SHP77 treated with DMSO at 0.1 percent for 48 hours (cell line): ENCODE measurements at regions not wholly inside any gene's neighbourhood (a gene's known extent, or its start where the extent isn't known, plus 50 kb on each side); places are given as distances from the start of the nearest gene placed in this dataset.
"Not testable (repeated sequence)": the region's sequence is repeated elsewhere in the genome, so short reads cannot be mapped to it uniquely, and the experiment has no call there.

Experiments
- DNase-seq: peaks from one replicate; lab custom pipeline; 2025; lab: John Stamatoyannopoulos, UW

DNA sequence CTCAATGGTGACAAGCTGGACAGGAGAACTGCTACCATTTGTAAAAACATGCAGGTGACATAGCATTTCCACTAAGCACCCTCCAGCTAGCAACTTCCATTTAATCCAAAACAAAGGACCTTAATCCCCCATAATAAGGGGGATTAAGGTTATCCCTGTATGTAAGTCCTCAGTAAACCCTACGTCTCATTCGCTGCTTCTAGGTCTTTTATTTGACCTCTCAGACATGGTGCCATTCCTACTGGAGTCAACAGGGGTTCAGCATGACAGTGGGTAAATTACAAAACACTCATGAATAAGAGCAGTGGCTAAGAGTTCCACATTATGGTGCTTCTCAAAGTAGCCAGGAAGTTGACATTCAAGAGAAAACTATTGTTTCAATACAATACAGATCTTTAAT lies 121.8 kb upstream of the CAV2 start:
- no peak for DNase-seq

DNA sequence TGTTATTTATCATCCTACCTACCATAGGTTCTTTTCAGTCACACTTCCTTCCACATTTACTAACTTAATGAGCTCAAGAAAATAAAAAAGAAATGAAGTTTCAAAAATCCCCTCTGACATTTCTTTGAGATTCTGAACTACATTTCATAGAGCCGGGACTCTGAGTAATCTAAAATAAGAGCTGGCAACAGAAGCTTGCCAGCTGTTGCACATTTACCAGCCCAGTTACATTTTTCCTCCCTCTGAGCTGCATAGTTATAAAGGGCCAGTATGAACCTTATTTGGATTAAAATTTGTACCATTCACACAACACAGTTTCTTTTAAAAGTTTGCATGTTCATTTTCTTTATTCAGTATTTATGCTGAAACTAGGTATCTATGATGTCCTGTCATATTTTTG lies 119.5 kb upstream of the CAV2 start:
- DNase-seq: no peak

DNA sequence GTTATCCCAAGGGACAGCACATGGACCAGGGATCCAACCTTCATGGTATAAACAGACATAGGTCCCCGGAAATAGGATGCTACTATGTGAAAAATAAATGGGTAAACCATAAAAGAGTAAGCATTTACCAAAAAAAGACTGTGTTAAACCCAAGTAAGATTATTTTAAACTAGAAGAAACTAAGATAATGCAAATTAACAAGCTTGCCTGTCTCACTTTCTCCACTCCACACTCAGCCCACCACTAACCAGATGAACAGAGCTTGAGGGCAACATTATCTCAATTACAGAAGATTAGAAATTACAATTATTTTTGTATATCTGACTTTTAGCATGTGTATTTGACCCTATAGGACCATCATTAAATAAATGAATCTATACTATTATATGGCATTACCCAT lies 117.2 kb upstream of the CAV2 start:
- no peak for DNase-seq

DNA sequence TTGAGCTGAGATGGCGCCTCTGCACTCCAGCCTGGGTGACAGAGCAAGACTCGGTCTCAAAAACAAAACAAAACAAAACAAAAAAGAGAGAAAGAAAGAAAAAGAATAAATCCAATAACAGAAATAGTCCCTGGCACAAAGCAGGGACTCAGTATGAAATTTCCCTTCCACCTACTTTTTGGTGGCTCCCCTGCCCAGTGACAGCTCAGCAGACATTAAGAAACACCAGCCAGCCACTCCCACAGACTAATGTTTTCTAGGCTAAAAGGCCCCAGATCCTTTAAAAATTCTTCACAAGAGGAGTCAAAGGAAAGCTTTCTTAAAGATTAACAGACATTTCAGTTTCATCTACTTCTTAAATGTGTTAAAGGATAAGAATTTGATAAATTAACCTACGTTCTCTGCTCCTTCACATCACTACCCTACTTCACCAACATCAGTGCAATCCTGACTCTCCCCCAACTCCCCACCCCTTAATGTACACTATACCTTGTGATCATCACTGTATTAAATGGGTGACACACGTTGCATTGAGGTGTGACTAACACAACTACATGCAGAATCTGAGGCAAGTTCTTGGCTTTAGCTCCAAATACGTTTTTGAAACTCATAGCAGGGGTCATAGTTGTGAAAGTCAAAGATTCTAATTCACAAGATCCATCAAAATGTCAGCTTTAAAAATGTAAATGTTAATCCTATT lies 114.5 kb upstream of the CAV2 start:
- DNase-seq: no peak

DNA sequence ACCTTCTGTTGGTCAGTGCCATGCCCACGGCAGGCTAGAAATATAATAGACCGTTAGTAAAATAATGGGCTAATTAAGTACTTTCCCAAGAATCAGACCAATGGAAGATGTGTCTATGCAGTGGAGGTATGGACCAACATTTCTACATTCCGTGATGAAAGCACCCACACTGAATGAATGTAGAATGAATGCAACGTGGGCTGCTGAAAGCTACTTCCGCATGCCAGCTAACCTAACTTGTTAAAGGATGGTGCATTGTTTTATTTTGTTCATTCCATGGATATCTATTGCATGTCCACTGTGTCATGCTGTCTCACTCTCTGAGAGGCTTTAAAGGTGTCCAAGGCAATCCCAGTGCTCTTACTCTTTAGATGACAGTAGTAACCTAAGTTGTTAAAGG lies 112.9 kb upstream of the CAV2 start:
- DNase-seq: no peak

DNA sequence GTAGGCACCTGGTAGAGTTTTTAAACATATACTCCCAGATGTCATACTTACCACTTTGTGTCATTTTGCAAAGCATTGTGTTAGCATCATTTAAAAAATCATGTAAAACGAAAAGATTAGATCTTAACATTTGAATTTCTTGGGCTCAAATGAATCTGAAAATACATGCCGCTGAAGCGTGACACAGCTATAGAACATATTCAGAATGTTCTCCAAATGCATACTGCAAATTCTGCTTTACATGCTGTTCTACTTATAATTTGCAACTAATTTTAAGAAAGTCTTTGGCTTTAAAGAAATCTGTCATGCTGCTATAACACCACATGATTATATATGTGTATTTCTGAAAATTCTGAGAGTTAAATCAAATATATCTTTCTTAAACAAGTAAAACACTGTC lies 109.2 kb upstream of the CAV2 start:
- no peak for DNase-seq

DNA sequence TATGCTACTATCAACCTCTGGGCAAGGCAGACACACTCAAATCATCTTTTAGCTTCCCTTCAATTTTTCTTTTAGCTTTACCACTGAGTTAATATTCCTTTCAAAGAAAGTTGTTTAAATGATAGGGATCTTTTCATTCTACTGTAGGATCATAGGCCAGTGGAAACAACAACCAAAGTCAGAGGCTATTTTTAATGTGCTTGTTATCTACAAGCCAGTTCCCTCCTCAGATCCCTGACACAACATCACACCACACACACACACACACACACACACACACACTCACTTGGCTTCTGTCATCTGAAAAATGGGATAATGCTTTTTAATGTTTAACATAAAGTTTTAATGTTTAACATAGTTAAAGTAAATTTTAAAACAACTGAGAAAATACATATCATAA lies 106.7 kb upstream of the CAV2 start:
- no peak for DNase-seq

DNA sequence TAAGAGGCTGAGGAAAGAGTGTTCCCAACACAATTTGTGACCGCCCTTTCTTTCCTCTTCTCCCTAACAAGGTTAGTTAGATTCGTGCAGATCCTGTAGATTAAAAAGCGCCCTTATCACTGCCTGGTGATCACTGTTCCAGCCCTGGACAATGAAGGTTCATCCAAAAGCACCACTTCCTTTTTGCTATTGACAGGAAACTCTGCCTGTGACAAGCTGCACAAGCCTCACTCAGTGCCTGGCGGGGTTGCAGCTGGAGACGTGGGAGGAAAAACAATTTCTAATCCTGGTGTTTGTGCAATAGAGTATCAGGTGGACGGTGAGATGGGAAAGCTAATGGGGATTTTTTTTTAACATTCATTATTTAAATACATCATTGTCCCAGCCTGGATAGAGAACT lies 105.9 kb upstream of the CAV2 start:
- no peak for DNase-seq

DNA sequence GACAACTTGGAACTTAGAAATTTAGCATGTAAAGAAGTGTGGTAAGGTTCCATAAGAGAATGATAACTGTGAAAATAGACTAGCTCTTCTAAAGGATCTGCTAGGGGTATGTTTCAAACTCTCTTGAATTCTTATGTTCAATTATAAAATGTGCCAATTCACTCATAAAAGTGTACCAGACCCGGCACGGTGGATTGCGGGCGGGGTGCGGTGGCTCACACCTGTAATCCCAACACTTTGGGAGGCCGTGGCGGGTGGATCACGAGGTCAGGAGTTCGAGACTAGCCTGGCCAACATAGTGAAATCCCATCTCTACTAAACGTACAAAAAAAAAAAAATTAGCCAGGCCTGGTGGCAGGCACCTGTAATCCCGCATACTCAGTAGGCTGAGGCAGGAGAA lies 105.4 kb upstream of the CAV2 start:
- DNase-seq: no peak

DNA sequence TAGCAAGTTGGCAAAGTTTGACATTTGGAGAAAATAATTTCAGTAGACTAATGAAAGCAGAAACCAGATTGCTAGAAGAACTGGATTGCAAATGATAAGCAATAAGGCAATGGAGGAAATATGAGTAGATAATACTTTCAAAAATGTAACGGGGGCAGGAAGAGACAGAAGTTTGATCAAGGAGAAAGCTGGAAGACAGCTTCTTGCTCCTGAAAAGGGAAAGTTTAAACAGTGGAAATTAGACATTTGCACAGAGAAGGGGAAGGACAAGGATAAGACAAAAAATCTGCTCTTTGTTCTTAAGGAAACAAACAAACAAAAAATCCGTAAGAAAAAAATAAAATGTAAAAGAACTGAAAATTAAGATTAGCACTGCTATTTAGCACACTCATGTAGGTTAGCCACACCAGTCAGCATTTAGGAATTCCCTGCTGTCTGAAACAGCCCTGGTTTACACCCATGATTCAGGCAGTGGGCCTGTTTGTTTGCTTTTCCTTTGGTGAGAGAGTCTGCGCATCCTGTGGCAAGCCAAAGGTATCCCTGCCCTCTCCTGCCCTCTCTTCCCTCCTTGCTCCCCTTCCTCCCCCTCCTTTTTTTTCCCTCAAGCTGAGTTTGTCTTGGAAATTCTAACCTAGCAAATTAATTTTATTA lies 104.3 kb upstream of the CAV2 start:
- no peak for DNase-seq

DNA sequence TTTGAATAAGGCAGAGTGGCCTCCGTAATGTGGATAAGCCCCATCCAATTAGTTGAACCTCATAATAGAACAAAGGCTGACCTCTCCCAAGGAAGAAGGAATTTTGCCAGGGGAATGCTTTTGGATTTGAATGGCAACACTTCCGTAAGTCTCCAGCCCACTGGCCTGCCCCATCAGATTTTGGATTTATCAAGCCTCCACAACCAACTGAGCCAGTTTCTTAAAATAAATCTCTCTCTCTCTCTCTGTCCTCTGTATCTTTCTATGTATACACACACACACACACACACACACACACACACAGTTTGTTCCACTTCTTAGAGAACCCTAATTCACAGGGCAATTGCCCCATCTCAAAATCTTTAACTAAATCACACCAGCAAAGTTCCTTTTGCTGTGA lies 100.9 kb upstream of the CAV2 start:
- DNase-seq: no peak

DNA sequence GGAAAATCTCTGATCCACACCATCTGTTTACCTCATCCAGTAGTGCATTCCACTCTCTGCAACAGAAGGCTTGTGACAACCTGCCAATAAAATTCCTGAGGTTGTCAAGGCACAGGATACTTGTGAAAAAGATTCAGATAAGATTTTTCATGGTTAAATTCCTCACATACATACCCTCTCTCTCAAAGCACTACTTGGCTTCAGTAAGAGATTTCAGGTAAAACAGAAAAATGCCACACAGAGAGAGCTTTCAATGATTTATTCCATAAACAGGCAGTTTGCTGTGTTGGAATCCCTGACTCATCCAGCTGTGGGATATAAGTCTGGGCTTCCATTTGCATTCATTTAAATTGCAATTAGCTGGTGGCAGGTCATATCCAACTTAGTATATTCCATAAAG lies 99.7 kb upstream of the CAV2 start:
- DNase-seq: no peak

DNA sequence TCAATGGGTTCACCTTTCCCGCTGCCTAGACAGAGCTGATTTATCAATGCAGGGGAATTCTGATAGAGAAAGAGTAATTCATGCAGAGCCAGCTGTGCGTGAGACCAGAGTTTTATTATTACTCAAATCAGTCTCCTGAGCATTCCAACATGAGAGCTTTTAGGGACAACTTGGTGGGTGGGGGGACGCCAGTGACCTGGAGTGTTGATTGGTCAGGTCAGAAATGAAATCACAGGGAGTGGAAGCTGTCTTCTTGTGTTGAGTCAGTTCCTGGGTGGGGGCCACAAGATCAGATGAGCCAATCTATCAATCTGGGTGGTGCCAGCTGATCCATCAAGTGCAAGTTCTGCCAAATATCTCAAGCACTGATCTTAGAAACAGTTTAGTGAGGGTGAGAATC lies 99.0 kb upstream of the CAV2 start:
- DNase-seq: no peak

DNA sequence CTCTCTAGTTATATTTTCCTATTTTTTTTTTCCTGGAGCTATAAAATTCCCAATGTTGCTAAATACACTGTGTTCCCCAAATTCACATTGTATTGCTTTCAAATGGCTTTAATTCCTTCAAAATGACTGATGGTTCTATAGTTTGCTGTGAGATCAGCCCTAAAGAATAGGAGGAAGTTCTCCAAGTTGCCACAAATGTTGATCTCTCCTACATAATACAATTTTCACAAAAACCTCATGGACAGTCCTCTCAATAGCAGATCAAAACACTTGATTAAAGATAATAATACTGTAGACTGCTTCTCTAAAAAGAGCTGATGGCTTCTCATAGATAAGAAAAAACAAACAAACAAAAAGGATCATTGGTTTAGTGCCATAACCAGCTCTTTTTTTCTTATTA lies 97.8 kb upstream of the CAV2 start:
- no peak for DNase-seq

DNA sequence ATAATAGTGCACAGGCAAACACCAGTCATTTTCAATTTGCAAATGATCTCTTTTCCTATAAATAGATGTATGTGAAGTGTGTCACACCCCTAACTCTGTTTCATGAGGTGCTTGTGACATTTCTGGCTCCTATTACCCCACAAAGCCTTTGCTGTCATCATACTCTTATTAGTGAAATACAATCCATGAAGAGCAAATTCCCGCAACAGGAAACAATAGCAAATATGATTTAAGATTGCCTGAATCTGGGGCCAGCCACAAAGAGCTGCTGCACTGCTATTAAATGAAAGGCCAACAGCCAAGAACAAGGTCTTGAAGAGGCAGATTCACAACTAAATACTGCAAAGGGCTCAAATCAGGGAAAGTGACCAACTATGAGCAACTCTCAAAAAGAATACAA lies 96.3 kb upstream of the CAV2 start:
- DNase-seq: no peak

DNA sequence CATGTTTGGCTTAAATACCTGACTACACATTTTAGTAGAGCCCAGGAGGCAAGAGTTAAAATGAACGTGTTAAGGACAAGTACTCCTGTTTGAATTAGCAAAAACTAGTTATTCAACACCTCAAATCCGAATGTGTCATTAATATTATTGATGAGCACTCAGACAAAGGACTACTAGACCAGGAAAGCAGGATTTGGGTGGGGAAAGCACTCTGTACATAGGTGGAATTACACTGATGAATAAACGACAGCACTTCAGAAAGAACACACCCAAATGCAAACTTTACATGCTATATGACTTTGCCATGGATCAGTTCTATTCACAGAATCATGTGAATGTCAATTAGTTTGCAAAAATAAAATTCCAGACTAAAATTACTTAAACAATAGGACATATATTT lies 95.1 kb upstream of the CAV2 start:
- no peak for DNase-seq

DNA sequence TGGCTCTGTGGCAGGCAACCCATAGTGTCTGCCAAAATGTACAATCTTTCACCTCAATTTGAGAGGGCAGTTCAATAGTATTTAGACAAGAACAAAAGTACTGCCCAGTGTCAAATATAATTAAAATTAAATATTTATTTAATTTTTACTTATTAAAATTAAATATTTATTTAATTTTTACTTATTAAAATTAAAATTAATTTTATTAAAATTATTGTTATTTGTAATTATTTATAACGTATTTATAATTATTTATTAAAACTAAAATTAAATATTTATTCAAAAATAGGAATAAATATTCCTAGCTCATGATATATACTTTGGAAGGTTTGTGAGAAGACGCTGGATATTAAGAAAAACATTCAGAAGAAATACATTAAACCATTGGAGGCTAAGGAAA lies 93.7 kb upstream of the CAV2 start:
- DNase-seq: no peak

DNA sequence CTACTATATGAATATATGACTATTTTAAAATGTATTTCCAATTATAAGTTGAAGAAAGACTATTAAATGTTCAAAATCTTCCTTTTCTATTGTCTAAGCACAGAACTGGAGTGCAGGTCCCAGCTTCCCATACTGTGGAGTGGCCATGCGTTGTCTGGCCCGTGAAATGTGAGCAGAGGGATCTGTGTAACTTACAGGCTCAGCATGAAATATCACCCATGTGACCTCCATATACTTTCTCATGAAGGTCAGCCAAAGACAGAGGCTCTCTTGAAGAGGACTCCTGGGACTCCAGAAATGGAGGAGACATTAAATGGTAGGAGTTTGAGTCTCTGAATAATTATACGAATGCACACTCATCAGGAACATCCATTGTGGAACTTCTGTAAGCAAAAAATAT lies 92.4 kb upstream of the CAV2 start:
- DNase-seq: no peak

DNA sequence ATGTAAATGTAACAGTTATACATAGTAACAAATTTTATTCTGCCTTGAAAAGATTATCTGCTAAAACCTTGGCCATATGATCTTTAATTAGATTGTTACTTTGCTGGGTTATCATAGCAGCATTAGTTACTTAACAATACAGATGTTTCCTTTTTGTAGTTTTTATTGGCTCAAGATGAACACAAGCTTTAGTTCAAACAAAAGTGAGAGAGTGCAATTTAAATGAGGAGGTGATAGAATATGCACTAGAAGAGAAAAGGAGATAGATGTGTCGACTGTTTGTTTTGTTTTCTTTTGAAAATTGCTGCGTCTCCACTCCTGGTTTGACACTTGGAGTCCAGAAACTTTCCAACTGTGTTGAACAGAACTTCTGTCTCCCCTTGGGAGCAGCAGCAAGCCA lies 91.4 kb upstream of the CAV2 start:
- DNase-seq: no peak

DNA sequence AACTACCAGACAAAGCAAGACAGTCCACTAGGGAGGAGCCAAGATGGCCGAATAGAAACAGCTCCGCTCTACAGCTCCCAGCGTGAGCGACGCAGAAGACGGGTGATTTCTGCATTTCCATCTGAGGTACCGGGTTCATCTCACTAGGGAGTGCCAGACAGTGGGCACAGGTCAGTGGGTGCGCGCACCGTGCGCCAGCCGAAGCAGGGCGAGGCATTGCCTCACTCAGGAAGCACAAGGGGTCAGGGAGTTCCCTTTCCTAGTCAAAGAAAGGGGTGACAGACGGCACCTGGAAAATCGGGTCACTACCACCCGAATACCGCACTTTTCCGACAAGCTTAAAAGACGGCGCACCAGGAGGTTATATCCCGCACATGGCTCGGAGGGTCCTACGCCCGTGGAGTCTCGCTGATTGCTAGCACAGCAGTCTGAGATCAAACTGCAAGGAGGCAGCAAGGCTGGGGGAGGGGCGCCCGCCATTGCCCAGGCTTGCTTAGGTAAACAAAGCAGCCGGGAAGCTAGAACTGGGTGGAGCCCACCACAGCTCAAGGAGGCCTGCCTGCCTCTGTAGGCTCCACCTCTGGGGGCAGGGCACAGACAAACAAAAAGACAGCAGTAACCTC lies 90.6 kb upstream of the CAV2 start:
- DNase-seq: not testable (repeated sequence)

DNA sequence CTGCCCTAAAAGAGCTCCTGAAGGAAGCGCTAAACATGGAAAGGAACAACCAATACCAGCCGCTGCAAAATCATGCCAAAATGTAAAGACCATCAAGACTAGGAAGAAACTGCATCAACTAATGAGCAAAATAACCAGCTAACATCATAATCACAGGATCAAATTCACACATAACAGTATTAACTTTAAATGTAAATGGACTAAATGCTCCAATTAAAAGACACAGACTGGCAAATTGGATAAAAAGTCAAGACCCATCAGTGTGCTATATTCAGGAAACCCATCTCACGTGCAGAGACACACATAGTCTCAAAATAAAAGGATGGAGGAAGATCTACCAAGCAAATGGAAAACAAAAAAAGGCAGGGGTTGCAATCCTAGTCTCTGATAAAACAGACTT lies 88.8 kb upstream of the CAV2 start:
- not testable (repeated sequence) for DNase-seq

DNA sequence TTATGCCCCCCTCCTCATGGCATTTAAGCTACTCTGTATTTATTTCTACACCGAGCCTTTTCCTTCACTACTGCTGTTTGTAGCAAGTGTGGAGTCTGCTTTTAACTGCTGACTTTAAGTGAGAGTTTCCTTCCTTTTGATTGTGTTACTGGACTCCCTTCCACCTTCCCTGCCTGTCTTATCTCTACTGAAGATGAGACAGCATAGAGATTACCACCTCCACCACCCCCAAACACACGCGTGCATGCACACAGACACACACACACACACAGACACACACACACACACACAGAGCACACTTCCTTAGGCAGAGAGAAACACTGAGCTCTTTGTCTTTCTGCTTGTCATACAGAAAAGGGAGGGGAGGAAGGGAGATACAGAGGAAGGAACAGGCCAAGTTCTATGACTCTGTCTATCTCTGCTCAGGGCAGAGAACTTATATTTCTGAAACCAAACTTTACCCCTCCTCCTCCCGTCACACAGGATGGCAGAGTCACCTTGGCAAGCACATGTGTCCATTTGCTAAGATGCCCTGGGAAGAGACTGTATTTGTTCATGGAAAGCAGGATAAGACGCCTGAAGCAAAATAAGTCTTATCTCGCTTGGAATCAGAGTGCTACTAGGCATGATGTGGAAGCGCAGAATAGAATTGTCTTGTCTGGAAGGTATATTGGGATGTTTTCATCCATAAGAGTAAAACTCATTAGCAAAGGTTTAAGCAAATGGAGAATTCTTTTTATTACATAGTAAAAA lies 81.8 kb upstream of the CAV2 start:
- DNase-seq: no peak

DNA sequence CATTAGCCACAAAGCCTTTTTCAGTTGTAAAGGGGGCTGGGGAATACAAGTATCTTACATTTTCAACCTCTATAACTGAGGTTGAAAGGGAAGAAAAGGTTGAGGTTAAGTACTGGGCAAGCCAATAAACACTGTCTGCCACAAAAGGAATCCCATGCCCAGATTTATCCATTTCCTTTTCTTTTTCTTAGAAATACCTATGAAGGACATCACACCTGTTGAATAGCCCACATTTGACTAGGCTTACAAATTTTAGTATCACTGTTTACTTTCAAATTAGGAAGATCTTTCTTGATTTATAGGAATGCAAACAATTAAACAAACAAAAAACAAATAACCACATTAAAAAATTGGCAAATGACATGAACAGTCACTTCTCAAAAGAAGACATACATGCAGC lies 81.0 kb upstream of the CAV2 start:
- DNase-seq: no peak
